ENCODE measurements at regions not wholly inside any gene's neighbourhood (a gene's known extent, or its start where the extent isn't known, plus 50 kb on each side); places are given as distances from the start of the nearest gene placed in this dataset.

DNA sequence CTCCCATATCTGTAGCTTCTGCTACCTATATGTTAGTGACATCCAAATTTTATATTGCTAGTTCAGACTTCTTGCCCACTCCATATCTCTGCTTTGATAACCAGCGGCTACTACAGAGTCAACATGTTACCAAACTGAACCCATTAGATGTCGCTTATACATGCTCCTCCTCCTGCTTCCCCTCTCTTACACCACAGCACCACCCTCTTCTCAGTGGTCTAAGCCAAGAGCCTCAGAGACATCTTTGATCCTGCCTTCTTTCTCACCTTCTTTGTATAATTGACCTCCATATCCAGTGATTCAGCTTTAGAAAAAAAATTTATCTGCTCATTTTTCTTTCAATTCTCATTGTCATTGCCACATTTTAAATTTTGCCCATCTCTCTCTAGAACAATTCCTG, 408.2 kb upstream of the TLE4 start:
- DNase-seq (no peak), ATAC-seq (no peak)
- intact Hi-C loops (cut with DNase I, micrococcal nuclease), result no loop called here

DNA sequence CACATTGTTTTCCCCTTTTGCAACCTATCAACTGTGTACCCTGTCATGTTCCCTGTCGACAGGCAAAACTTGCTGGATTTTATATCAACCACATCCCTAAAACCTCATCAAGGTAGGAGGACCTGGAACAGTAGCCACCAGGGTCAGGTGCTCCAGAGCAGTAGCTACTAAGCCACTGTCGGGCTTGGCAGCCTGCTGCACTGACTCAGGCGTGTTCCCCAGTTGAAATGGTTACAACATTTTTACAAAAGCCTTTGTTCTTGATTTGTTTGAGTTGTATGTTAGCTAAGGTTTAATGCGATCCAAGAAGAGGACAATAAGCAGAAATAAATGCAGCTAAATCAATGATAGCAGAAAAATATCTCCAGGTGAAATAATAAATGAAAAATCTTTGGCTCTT, 407.4 kb upstream of the TLE4 start:
- intact Hi-C loops (cut with DNase I, micrococcal nuclease), result no loop called here
- no peak for ATAC-seq
- no peak for DNase-seq

DNA sequence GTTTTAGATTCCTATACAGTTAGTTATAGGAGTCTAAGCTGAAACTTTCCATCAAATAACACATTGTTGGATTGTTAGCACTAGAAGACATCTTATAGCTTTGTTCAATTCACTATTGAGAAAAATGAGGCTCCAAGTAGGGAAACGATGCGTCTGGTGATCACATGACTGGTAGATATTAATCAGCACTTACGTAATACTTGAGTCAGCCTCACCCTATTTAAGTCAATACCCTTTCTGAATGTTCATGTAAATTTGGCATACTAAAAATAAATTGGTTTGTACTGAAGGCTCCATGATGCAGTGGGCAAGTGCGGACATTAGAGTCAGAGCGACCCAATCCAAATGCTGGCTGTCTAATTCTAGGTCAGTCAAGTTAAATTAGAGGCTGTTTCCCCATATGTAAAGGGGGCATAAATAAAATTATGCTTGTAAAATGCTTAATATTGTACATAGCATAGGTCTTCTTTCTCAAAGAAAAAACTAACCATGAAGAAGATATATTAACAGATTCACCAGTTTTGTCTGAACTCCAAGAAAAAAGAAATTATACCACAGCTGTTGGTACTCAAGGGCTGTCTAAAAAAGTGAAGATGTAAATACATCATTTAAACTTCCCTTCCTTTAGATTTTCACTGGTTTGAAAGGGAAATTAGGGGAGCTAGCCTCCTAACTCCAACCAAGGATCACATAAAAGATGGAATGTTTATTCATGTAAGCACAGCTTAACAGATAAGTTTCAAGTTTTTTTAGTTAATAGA, 406.6 kb upstream of the TLE4 start:
- ATAC-seq (no peak), DNase-seq (no peak)
- intact Hi-C loops (cut with DNase I, micrococcal nuclease), result no loop called here

- DNase-seq (no peak), ATAC-seq (no peak)
- intact Hi-C loops (cut with DNase I, micrococcal nuclease), result no loop called here
Observed at GRCh38 chr9:79166005-79166404, 405.8 kb upstream of the TLE4 start.

DNA sequence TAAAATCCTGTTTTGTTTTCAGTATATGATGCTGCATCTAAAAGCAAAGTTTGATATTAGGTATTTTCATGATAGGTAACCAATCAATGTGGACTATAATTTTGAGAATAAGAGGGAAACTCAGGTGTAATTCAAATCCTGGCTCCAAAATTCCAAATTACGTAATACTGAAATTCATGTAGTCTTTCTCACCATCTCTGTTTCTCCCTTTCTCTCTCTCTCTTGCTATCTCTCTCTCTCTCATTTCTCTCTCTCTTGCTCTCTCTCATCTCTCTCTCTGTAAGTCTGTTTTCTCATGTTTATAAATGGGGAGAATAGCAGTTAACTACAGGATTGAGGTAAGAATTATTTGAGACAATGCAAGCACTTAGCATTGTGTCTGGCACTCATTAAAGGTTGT, 401.1 kb upstream of the TLE4 start:
- DNase-seq (no peak), ATAC-seq (no peak)
- intact Hi-C loops (cut with DNase I, micrococcal nuclease), result no loop called here

GRCh38 chr9:79173932-79174331, 397.8 kb upstream of the TLE4 start:
- DNase-seq (no peak), ATAC-seq (no peak)
- intact Hi-C loops (cut with DNase I, micrococcal nuclease), result no loop called here

- no peak for ATAC-seq
Observed at GRCh38 chr9:79176014-79176697, 395.6 kb upstream of the TLE4 start.

GRCh38 chr9:79184831-79185230, 386.9 kb upstream of the TLE4 start:
- intact Hi-C loops (cut with DNase I, micrococcal nuclease), result no loop called here
- DNase-seq (no peak), ATAC-seq (no peak)

More at GRCh38 chr9:79176014-79176697, 395.6 kb upstream of the TLE4 start:
- intact Hi-C loops (cut with DNase I, micrococcal nuclease), result no loop called here
- DNase-seq, result no peak

DNA sequence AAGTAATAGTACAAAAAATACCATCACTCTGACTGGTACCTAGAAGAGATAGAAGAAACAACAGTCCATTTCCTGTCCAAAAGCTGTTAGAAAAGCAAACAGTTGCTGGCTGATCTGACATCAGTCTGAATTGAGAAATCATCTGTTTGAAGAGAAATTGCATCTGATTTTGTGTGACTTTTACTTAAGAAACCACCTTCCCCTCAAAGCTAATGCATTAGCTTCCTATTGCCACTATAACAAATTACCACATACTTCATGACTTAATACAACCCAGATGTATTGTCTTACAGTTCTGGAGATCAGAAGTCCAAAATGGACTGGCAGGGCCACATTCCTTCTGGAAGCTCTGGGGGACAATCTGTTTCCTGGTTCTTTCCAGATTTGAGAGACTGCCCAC, 385.9 kb upstream of the TLE4 start:
- intact Hi-C loops (cut with DNase I, micrococcal nuclease), result no loop called here
- no peak for ATAC-seq

DNA sequence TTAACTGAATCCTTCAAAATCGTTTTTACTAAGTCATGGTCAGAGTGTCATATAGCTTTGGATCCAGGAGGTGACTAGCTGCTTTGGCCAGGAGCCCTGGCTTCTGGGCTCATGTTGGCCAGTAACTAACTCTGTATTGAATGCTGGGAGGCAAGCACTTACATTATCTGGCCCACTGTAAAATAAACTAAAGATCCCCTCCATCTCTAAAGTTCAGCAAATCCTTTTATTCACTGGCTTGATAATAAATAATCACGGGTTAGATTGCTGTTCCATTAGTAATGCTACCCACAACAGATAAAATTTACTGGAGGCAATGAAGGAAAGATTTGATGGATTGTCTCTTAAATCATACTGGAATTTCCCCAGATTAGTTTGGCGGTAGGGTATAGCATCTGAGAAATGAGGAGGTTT, 382.2 kb upstream of the TLE4 start:
- intact Hi-C loops (cut with DNase I, micrococcal nuclease), result no loop called here
- ATAC-seq, result no peak
- DNase-seq, result no peak

More for the DNA sequence above, 385.9 kb upstream of the TLE4 start:
- no peak for DNase-seq

DNA sequence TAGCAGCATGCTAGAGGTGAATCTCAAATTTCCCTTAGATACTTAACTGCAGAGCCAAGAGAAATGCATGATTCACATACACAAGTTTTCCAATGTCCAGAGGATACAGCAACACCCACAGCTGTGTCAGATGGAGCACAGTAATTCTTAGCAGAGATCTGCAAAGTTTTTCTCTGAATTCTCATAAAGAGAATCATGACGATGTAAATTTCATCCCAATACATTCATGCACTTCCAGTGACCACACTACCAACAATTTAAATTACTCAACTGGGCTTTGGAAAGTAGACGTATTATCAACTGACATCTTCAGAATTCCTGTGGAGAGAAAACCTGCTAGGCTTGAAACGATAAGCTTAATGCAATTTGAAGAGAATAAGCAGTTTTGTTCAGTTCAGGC, 378.8 kb upstream of the TLE4 start:
- ATAC-seq (no peak), DNase-seq (no peak)
- intact Hi-C loops (cut with DNase I, micrococcal nuclease), result no loop called here

DNA sequence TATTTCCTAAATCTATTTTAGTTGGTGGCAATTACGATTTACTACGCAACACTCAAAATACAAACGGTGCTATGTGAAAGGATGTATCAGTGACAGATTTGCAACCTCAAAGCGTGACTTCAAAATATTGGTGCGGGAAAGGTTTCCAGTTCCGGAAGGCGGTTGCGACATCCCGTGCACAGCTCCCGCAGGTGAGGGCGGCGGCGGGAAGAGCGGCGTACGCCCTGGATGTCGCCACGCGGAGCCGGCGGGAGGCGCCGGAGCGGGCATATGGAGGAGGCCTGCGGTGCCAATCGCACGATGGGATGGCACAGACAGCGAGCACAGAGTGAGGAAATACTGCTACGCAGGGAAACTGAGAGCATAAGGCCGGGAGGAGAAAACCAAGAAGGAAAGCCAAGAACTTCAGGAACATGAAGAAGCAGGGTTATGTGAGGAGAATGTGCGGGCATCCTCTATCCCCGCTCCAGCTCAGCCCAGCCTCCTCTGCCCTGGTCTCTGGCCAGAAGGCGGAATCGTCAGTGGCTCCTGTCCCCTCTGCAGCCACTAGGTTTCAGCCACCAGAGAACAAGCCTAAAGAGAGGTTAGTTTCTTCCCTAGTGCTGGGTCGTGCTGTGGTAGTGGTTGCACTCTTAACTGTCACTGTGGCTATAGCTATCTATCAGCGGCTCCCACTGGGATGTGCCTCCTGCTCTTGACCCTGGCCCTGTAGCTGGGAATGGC, 378.1 kb upstream of the TLE4 start:
- DNase-seq (no peak), ATAC-seq (no peak)
- intact Hi-C loops (cut with DNase I, micrococcal nuclease), result no loop called here

- ATAC-seq (no peak), DNase-seq (no peak)
- intact Hi-C loops (cut with DNase I, micrococcal nuclease), result no loop called here
Observed at GRCh38 chr9:79195879-79196278, 375.9 kb upstream of the TLE4 start.

DNA sequence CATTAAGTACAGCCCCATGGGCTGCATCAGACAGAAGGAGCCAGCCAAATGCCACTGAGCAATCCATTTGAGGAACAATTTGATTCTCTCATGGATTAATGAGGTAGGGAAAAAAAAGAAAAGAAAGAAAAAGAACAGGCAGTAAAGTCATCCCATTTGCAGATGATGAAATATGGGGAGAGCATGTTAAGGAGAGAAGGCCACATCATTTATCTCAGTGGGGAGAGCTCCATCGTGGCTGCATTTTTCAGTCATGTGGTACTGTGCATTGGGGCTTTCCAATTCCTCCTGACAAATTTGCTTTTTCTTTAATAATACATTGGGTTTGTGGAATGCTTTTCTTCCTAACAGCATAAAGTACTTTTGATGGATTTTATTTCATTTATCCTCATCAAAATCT, 375.2 kb upstream of the TLE4 start:
- DNase-seq (no peak), ATAC-seq (no peak)
- intact Hi-C loops (cut with DNase I, micrococcal nuclease), result no loop called here

GRCh38 chr9:79200336-79200735, 371.4 kb upstream of the TLE4 start:
- ATAC-seq (no peak), DNase-seq (no peak)
- intact Hi-C loops (cut with DNase I, micrococcal nuclease), result no loop called here

DNA sequence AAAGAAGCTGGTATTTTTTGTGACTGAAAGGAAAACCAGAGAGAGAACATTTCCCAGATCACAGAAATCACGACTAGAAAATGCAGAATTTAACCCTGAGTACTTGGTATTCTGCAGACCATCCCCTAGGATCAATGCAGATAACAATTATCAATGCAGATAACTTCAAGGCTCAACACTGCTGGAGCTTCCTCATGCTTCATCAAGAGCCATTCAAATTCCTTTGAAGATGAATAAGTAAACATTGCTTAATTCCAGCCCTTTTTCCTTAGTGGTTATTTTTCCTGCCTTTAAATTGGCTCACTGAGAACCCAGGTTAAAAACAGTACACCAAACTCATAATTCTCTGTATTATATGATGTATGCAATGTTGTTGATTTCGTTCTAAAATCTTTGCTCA, 370.1 kb upstream of the TLE4 start:
- ATAC-seq (no peak), DNase-seq (no peak)
- intact Hi-C loops (cut with DNase I, micrococcal nuclease), result no loop called here

DNA sequence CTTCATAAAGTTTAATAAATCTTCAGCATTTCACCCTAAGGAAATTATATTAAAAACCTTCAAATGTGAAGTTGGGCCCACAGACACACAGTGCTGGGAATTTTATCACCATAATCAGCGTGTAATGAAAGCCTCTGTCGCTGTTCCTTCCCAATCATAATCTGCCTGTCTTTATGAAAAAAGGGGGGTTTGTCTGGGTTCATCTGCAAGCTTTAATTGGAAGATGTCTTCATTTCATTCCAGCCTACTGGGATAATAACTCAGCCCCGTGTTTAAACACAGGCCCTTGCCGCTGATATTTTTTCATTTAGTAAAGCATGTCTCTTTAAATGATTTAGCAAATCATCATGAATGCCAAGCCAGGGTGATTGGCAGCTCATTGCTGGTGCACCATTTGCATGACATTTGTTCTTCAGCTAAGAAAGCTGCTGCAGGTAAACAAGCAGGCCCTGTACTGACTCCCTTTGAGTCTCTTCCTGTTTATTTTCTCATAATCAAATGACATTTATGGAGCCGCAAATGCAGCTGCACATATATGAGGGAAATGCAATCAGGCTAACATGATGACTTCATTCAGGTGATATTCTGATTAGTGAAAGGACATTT, 362.9 kb upstream of the TLE4 start:
- no peak for ATAC-seq
- no peak for DNase-seq

GRCh38 chr9:79210541-79211243, 361.1 kb upstream of the TLE4 start:
- intact Hi-C loops (cut with DNase I, micrococcal nuclease), result no loop called here
- no peak for DNase-seq
- ATAC-seq, result no peak

More for the DNA sequence above, 362.9 kb upstream of the TLE4 start:
- intact Hi-C loops (cut with DNase I, micrococcal nuclease), result no loop called here

Data from left colon (tissue), 2 donors.